Neural cell (in vitro differentiated cells): ENCODE measurements at regions not wholly inside any gene's neighbourhood (a gene's known extent, or its start where the extent isn't known, plus 50 kb on each side); places are given as distances from the start of the nearest gene placed in this dataset.

Source experiments
- H2AFZ ChIP-seq: fragments of 200-600, 300-800 bp; sonication (generic), shearing (Covaris generic); 2 replicates; pipeline ENCODE4 v1.6.0; 2014; ENCODE audit warnings: low read depth, mild to moderate bottlenecking, antibody characterized with exemption, low read length, moderate library complexity
- H3F3A ChIP-seq: fragments of 200-600 bp; shearing (Covaris generic); 2 replicates; pipeline ENCODE4 v1.6.1; 2016; ENCODE audit warnings: mild to moderate bottlenecking, moderate library complexity, mixed read lengths, antibody characterized with exemption, low read length; ENCODE audit not compliant: insufficient read depth, poor library complexity, severe bottlenecking
- H3K27ac ChIP-seq: fragments of 200-600, 300-800 bp; sonication (generic), shearing (Covaris generic); 2 replicates; pipeline ENCODE4 v1.5.1; 2014; ENCODE audit warnings: mild to moderate bottlenecking, low read length, moderate library complexity
- H3K27me3 ChIP-seq: fragments of 300-800, 200-600 bp; sonication (generic), shearing (Covaris generic); 2 replicates; pipeline ENCODE4 v1.6.0; 2014; ENCODE audit warnings: mild to moderate bottlenecking, low read depth, low read length, moderate library complexity; ENCODE audit not compliant: insufficient read depth
- H3K36me3 ChIP-seq: fragments of 300-800, 200-600 bp; sonication (generic), shearing (Covaris generic); 2 replicates; pipeline ENCODE4 v1.5.1; 2014; ENCODE audit warnings: mild to moderate bottlenecking, antibody characterized with exemption, low read length, moderate library complexity; ENCODE audit not compliant: insufficient read depth
- H3K4me2 ChIP-seq: fragments of 300-800, 200-600 bp; sonication (generic), shearing (Covaris generic); 2 replicates; pipeline ENCODE4 v1.6.0; 2014; ENCODE audit warnings: mild to moderate bottlenecking, low read length
- H3K4me3 ChIP-seq: fragments of 300-800, 200-600 bp; sonication (generic), shearing (Covaris generic); 2 replicates; pipeline ENCODE4 v1.5.1; 2014; ENCODE audit warnings: mild to moderate bottlenecking, low read length, moderate library complexity
- H3K79me2 ChIP-seq: fragments of 200-600 bp; shearing (Covaris generic); replicated peaks from 2 replicates; pipeline ENCODE4 v1.6.0; 2014; ENCODE audit warnings: mild to moderate bottlenecking, low read length, moderate library complexity; ENCODE audit not compliant: insufficient read depth
- H3K9ac ChIP-seq: fragments of 300-800, 200-600 bp; sonication (generic), shearing (Covaris generic); 2 replicates; pipeline ENCODE4 v1.6.1; 2016; ENCODE audit warnings: mild to moderate bottlenecking, low read length, mixed read lengths
- H3K9me2 ChIP-seq: fragments of 200-600 bp; shearing (Covaris generic); 2 replicates; pipeline ENCODE4 v1.6.1; 2016; ENCODE audit warnings: mild to moderate bottlenecking, low read length, mixed read lengths; ENCODE audit not compliant: insufficient read depth
- H3K9me3 ChIP-seq: fragments of 200-600, 300-800 bp; sonication (generic), shearing (Covaris generic); 2 replicates; pipeline ENCODE4 v1.6.1; 2016; ENCODE audit warnings: mild to moderate bottlenecking, mixed run types, low read length, moderate library complexity, mixed read lengths
- H4K20me1 ChIP-seq: fragments of 200-600 bp; shearing (Covaris generic); 2 replicates; pipeline ENCODE4 v1.6.1; 2016; ENCODE audit warnings: mild to moderate bottlenecking, mixed run types; ENCODE audit not compliant: insufficient read depth
- EP300 ChIP-seq: fragments of 450-650 bp; conservative IDR thresholded peaks from 2 replicates; pipeline ENCODE4 v1.6.1; 2014; ENCODE audit warnings: antibody characterized with exemption, mild to moderate bottlenecking, moderate library complexity; ENCODE audit not compliant: poor library complexity, severe bottlenecking
- EZH2 ChIP-seq: fragments of 200-600, 300-800 bp; shearing (Covaris generic), sonication (generic); IDR thresholded peaks from 2 replicates; pipeline ENCODE4 v1.6.1; 2014; ENCODE audit warnings: antibody characterized with exemption, low read length, borderline replicate concordance, mild to moderate bottlenecking; ENCODE audit not compliant: insufficient read depth, poor library complexity, severe bottlenecking
- MXI1 ChIP-seq: fragments of 450-650 bp; conservative IDR thresholded peaks from 2 replicates; pipeline ENCODE4 v1.6.1; 2014; ENCODE audit warnings: antibody characterized with exemption, mild to moderate bottlenecking; ENCODE audit not compliant: poor library complexity, severe bottlenecking
- POLR2AphosphoS5 ChIP-seq: IDR thresholded peaks from 2 replicates; pipeline ENCODE4 v1.6.1; 2012
- RAD21 ChIP-seq: fragments of 450-650 bp; conservative IDR thresholded peaks from 2 replicates; pipeline ENCODE4 v1.6.1; 2014; ENCODE audit warnings: antibody characterized with exemption, mild to moderate bottlenecking, moderate library complexity
- REST ChIP-seq: IDR thresholded peaks from 2 replicates; pipeline ENCODE4 v1.6.1; 2012; ENCODE audit warnings: borderline replicate concordance
- SMC3 ChIP-seq: fragments of 450-650 bp; conservative IDR thresholded peaks from 2 replicates; pipeline ENCODE4 v1.6.1; 2014; ENCODE audit warnings: antibody characterized with exemption, mild to moderate bottlenecking, moderate library complexity; ENCODE audit not compliant: poor library complexity
- TAF1 ChIP-seq: IDR thresholded peaks from 2 replicates; pipeline ENCODE4 v1.6.1; 2012; ENCODE audit warnings: low read depth
- TF ChIP-seq, protein P1 (sequence below): fragments of 450-650 bp; IDR thresholded peaks from 2 replicates; pipeline ENCODE4 v1.5.1; 2014; ENCODE audit warnings: antibody characterized with exemption, mild to moderate bottlenecking, moderate library complexity; ENCODE audit not compliant: poor library complexity, severe bottlenecking

DNA sequence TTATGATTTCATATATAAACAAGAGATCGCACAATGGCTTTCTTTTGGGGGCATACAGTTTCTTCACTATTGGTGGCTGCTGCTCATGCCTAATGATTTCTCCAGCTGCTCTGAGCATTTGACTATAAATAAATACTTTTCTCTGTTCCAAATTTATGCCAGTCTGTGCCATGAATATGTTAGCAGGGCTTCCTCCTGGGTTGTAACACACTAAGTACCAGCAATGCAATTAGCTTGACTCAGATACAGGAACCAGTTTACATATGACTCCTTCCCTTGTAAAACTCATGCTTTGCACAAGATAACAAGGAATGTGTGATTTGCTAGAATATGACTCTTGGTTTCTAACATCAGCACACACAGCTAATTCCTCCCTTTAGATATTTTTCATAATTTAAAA lies 1629.7 kb downstream of the NCAM2 start:
- no peaks in the 10 kb centered on the region for H3K36me3 ChIP-seq
- H3K9me2 ChIP-seq: no peaks in the 10 kb centered on the region
- no peaks in the 10 kb centered on the region for H3K9me3 ChIP-seq
- H3K9ac ChIP-seq: no peak overlapping the region
- H4K20me1 ChIP-seq: no peaks in the 10 kb centered on the region
- H3K4me3 ChIP-seq: no peak overlapping the region
- H2AFZ ChIP-seq: no peak overlapping the region
- H3K27ac ChIP-seq: no peak overlapping the region
- no peaks in the 10 kb centered on the region for H3F3A ChIP-seq
- TF ChIP-seq SMC3 (no peak), EP300 (no peak), MXI1 (no peak), TAF1 (no peak), EZH2 (no peak), POLR2AphosphoS5 (no peak), REST (no peak), RAD21 (no peak)
- TF ChIP-seq, protein P1, sequence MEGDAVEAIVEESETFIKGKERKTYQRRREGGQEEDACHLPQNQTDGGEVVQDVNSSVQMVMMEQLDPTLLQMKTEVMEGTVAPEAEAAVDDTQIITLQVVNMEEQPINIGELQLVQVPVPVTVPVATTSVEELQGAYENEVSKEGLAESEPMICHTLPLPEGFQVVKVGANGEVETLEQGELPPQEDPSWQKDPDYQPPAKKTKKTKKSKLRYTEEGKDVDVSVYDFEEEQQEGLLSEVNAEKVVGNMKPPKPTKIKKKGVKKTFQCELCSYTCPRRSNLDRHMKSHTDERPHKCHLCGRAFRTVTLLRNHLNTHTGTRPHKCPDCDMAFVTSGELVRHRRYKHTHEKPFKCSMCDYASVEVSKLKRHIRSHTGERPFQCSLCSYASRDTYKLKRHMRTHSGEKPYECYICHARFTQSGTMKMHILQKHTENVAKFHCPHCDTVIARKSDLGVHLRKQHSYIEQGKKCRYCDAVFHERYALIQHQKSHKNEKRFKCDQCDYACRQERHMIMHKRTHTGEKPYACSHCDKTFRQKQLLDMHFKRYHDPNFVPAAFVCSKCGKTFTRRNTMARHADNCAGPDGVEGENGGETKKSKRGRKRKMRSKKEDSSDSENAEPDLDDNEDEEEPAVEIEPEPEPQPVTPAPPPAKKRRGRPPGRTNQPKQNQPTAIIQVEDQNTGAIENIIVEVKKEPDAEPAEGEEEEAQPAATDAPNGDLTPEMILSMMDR: no peak
- H3K27me3 ChIP-seq: no peaks in the 10 kb centered on the region
- H3K4me2 ChIP-seq: no peak overlapping the region
- H3K79me2 ChIP-seq: no peaks in the 10 kb centered on the region

DNA sequence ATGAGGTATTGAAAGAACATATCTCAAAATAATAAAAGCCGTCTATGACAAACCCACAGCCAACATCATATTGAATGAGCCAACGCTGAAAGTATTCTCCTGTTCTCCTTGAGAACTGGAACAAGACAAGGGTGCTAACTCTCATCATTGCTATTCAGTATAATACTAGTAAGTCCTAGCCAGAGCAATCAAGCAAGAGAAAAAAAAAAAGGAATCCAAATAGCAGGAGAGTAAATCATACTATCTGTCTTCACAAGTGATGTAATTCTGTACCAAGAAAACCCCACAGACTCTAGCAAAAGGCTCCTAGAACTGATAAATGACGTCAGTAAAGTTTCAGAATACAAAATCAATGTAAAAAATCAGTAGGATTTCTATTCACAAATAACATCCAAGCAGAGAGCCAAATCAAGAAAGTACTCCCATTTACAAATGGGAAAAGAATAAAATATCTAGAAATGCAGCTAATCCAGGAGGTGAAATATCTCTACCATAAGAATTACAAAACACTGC lies 1632.8 kb downstream of the NCAM2 start:
- Histone ChIP-seq H3K4me2 (no peak overlapping the region), H3K79me2 (no peaks in the 10 kb centered on the region), H3K4me3 (no peak overlapping the region), H3K27me3 (no peaks in the 10 kb centered on the region), H3K9me2 (no peaks in the 10 kb centered on the region), H3K27ac (no peak overlapping the region), H3K36me3 (no peaks in the 10 kb centered on the region), H3K9me3 (no peaks in the 10 kb centered on the region), H3K9ac (no peak overlapping the region), H4K20me1 (no peaks in the 10 kb centered on the region), H2AFZ (no peak overlapping the region), H3F3A (no peaks in the 10 kb centered on the region)
- TF ChIP-seq POLR2AphosphoS5 (no peak), MXI1 (no peak), RAD21 (no peak), EP300 (no peak), EZH2 (no peak), TAF1 (no peak), SMC3 (no peak), REST (no peak)
- TF ChIP-seq, protein P1: no peak
